ENCODE measurements at regions not wholly inside any gene's neighbourhood (a gene's known extent, or its start where the extent isn't known, plus 50 kb on each side); places are given as distances from the start of the nearest gene placed in this dataset.

DNA sequence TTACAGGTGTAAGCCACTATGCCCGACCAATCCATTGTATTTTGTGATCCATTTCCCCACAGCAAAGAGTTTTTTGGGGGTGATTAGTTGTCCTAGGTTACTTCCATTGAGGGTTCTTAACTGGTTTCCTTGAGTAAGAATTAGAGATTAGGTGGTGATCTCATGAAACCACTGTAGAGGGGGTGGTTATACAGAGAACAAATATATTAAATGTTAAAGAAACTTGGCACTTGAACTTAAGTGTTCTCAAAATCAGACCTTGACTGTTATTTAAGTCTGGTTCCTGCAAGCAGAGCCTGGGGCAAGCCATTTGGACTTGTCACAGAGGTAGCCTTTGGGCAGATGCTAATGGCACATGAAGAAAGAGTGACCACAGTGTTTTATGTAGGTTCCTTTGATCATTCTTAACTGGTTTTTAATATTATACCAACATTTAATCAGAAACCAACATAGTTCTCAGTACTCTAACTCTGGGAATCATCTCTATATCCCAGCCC lies 288.5 kb downstream of the SOX4 start:
- no peak for DNase-seq (ENCODE audit: low read depth)
- no peak overlapping the region for H3K4me3 ChIP-seq (ENCODE audit: low read depth, low read length)
- TF ChIP-seq, protein P1, sequence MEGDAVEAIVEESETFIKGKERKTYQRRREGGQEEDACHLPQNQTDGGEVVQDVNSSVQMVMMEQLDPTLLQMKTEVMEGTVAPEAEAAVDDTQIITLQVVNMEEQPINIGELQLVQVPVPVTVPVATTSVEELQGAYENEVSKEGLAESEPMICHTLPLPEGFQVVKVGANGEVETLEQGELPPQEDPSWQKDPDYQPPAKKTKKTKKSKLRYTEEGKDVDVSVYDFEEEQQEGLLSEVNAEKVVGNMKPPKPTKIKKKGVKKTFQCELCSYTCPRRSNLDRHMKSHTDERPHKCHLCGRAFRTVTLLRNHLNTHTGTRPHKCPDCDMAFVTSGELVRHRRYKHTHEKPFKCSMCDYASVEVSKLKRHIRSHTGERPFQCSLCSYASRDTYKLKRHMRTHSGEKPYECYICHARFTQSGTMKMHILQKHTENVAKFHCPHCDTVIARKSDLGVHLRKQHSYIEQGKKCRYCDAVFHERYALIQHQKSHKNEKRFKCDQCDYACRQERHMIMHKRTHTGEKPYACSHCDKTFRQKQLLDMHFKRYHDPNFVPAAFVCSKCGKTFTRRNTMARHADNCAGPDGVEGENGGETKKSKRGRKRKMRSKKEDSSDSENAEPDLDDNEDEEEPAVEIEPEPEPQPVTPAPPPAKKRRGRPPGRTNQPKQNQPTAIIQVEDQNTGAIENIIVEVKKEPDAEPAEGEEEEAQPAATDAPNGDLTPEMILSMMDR (conservative IDR thresholded peaks at IDR 0.05; ENCODE audit: low read depth, low read length) = no peak

DNA sequence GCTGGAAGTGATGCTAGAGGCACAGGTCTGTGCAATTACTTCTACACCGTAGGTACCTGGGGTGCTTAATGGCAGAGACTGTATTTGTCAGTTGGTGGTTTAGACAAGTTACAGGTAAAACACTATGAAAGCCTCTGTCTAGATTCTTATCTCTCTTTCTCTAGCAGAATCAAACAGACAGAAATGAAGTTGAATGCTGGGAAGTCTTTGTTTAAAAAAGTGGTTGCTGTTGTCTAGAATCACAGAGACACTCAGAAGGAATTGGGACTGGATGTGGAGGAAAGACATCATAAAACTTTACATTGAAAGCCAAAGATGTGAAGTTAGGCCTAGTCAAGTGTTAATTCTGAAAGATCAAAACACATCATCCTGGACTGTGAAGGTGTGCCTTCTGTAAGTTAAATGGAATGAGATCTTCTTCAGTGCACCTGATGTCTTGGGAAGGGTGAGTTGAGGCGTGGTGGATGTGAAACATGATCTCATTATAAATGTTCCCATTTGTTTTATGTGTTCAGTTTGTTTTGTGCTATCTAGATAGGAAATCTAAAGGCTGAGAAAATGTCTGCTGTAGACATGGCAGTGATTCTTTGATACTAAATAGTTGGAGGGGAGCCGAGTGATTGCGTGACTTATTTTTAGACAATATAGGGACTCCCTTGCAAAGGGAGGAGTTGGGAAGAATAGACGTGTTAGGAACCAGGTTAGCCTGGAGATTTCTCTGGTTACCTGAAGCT lies 290.2 kb downstream of the SOX4 start:
- no peak for DNase-seq (ENCODE audit: low read depth)
- TF ChIP-seq, protein P1 (conservative IDR thresholded peaks at IDR 0.05; ENCODE audit: low read depth, low read length) = no peak
- no peak overlapping the region for H3K4me3 ChIP-seq (ENCODE audit: low read depth, low read length)

DNA sequence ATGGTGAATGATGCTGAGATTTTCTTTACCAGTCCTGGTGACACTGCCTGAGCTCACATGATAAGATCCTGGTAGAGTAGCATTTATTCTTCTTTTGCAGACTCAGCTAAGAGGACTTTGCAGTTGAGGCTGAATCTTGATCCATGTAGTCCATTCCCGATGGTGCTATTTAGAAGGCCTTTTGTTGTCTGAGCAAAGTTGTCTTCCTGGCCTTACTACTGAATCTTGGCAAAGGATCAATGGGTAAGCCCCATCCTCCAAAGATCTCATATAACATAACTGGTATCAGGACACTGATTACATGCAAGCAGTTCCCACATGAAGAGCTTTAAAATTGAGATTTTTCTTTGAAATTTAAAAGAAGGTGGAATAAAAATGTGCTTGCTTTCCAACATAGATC lies 291.6 kb downstream of the SOX4 start:
- peak; percentile 27 for DNase-seq (ENCODE audit: low read depth)
- H3K4me3 ChIP-seq (ENCODE audit: low read depth, low read length) = no peak overlapping the region

DNA sequence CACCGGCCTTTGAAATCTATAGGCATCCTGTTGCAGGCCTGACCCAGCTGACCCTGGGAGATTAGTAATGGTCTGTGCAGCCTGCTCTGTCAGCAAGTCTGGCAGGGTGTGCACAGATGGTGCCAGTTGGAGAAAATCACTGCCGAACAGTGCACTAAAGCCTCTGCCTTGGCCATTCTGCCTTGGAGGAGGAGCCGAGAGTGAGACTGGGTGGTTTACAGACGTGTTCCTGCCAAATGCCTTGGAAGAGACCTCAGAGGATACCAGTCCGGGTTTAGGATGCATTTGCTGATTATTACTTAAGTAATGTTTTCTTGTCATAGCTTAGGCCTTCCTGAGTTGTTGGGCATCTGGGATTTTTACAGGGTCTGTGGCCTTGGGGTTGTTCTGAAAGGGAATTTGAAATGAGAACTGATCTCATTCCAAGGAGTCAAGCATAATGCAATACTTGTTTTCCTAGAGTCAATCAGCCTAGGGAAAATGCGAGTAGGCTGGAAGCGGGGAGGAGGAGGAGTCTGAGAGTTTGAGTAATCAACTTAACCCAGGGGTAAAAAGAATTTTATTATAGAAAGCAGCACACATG lies 292.1 kb downstream of the SOX4 start:
- TF ChIP-seq, protein P1 (conservative IDR thresholded peaks at IDR 0.05; ENCODE audit: low read depth, low read length) = no peak
- no peak overlapping the region for H3K4me3 ChIP-seq (ENCODE audit: low read depth, low read length)
- peak; percentile 83 for DNase-seq (ENCODE audit: low read depth)

More for the DNA sequence above, 291.6 kb downstream of the SOX4 start:
- TF ChIP-seq, protein P1 (conservative IDR thresholded peaks at IDR 0.05; ENCODE audit: low read depth, low read length) = no peak

DNA sequence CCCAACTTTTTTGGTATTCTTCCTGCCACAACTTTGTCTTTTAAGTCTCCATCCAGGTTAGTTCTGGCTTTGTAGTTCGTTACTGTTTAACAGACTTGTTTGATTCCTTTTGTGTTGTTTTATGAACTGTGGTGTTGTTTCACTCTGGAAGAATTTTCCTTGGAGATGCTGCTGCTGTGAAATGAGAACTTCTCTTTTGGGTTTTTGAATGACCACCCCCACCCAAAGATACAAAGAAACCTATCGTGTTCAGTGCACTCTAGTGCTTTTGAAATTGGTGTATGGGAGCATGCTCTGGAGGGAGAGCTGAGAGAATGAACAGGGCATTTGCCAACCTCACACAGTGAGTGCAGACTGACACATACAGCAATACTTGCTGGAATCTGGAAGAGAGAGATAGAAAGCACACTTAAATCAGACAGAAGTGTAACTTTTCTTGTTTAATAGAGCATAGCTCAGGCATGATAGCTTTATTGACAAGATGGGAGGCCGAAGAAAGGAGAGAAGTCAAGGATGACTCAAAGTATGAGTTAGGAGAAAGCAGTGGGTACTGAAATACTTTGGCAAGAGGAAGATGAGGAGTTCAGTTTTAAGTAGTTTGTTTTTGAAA lies 293.1 kb downstream of the SOX4 start:
- H3K4me3 ChIP-seq (ENCODE audit: low read depth, low read length) = no peak overlapping the region
- TF ChIP-seq, protein P1 (conservative IDR thresholded peaks at IDR 0.05; ENCODE audit: low read depth, low read length) = no peak
- DNase-seq (ENCODE audit: low read depth) = peak; percentile 43

DNA sequence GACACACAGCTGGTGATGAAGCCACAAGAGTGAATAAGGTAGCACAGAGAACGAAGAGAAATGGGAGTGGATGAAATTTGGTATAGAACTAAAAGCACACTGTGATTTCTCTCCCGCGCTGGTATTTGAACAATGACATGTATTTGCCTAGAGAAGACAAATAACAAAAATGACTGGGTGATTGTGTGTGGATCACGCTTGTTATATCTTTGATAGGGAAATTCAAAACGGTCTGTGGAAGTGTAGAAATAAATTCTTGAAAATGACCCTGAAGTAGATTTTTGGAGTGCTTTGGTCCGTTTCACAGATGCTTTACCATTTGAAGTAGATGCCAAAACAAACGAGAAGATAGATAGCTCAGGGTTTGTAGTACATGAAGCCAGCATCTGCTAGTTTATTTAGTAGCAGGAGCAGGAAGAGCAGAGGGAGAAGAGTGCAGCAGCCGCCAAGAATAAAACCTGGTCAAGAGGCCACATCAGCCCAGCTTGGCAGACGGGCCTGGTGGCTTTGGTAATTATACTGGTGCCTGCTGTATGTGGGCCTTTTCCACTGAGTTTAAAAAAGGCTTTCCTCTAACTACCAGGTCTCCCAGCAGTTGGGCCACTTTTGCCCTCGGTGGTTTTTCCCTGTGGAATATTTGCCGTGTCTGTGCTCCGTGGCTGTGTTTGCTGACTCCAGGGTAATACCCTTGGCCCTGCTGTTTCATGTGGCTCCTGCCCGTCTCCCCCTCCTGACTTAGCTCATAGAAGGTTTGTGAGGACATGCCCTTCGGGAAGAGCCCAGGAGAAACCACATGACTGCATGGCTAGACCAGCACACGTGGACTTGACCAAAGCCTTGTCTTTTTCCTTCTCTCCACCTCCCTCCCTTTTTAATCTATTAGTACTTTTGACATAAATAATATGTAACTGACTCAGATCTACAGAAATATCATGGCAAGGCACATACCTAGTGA lies 294.0 kb downstream of the SOX4 start:
- TF ChIP-seq, protein P1 (conservative IDR thresholded peaks at IDR 0.05; ENCODE audit: low read depth, low read length) = no peak
- peak; percentile 79 for DNase-seq (ENCODE audit: low read depth)
- no peak overlapping the region for H3K4me3 ChIP-seq (ENCODE audit: low read depth, low read length)

All from choroid plexus epithelial cell (primary cell).